ENCODE measurements at regions not wholly inside any gene's neighbourhood (a gene's known extent, or its start where the extent isn't known, plus 50 kb on each side); places are given as distances from the start of the nearest gene placed in this dataset.

- TF ChIP-seq CTCF (conservative IDR thresholded peaks at IDR 0.05) (no peak), EZH2 (IDR thresholded peaks at IDR 0.05; ENCODE audit: low read depth) (no peak)
Measured at GRCh38 chr5:22958462-22959262, 105.5 kb upstream of the CDH12 start.

All from PC-9 (cell line).